ENCODE measurements at regions not wholly inside any gene's neighbourhood (a gene's known extent, or its start where the extent isn't known, plus 50 kb on each side); places are given as distances from the start of the nearest gene placed in this dataset.
"Not testable (repeated sequence)": the region's sequence is repeated elsewhere in the genome, so short reads cannot be mapped to it uniquely, and the experiment has no call there.

GRCh38 chr12:47360771-47361388 is 281.1 kb upstream of the AMIGO2 start:
- DNase-seq (ENCODE audit: low spot score): no peak
- in situ Hi-C loops (cut with HindIII; ENCODE audit: low sequenced_read_pairs): no loop called here

- in situ Hi-C loops (cut with HindIII; ENCODE audit: low sequenced_read_pairs): no loop called here
- no peak for DNase-seq (ENCODE audit: low spot score)
Observed at GRCh38 chr12:47360093-47360480, 280.3 kb upstream of the AMIGO2 start.

- DNase-seq (ENCODE audit: low spot score): no peak
- in situ Hi-C loops (cut with HindIII; ENCODE audit: low sequenced_read_pairs): no loop called here
Observed at GRCh38 chr12:47359310-47360092, 279.7 kb upstream of the AMIGO2 start.

GRCh38 chr12:47357006-47357405 is 277.2 kb upstream of the AMIGO2 start:
- in situ Hi-C loops (cut with HindIII; ENCODE audit: low sequenced_read_pairs); DNase-seq (ENCODE audit: low spot score): not testable (repeated sequence)

- in situ Hi-C loops (cut with HindIII; ENCODE audit: low sequenced_read_pairs): no loop called here
- no peak for DNase-seq (ENCODE audit: low spot score)
Observed at GRCh38 chr12:47356129-47356700, 276.5 kb upstream of the AMIGO2 start.

GRCh38 chr12:47353508-47353907 is 273.7 kb upstream of the AMIGO2 start:
- DNase-seq (ENCODE audit: low spot score): no peak
- in situ Hi-C loops (cut with HindIII; ENCODE audit: low sequenced_read_pairs): no loop called here

- no peak for DNase-seq (ENCODE audit: low spot score)
- in situ Hi-C loops (cut with HindIII; ENCODE audit: low sequenced_read_pairs): no loop called here
Observed at GRCh38 chr12:47352067-47352466, 272.3 kb upstream of the AMIGO2 start.

- DNase-seq (ENCODE audit: low spot score): no peak
- in situ Hi-C loops (cut with HindIII; ENCODE audit: low sequenced_read_pairs): no loop called here
Observed at GRCh38 chr12:47351526-47351925, 271.8 kb upstream of the AMIGO2 start.

- no peak for DNase-seq (ENCODE audit: low spot score)
- in situ Hi-C loops (cut with HindIII; ENCODE audit: low sequenced_read_pairs): no loop called here
Observed at GRCh38 chr12:47350062-47350408, 270.3 kb upstream of the AMIGO2 start.

- in situ Hi-C loops (cut with HindIII; ENCODE audit: low sequenced_read_pairs): no loop called here
- DNase-seq (ENCODE audit: low spot score): no peak
Observed at GRCh38 chr12:47349137-47350061, 269.6 kb upstream of the AMIGO2 start.

GRCh38 chr12:47348206-47348605 is 268.4 kb upstream of the AMIGO2 start:
- in situ Hi-C loops (cut with HindIII; ENCODE audit: low sequenced_read_pairs): no loop called here
- DNase-seq (ENCODE audit: low spot score): no peak

GRCh38 chr12:47346251-47347019 is 266.7 kb upstream of the AMIGO2 start:
- DNase-seq (ENCODE audit: low spot score): no peak
- in situ Hi-C loops (cut with HindIII; ENCODE audit: low sequenced_read_pairs): no loop called here

GRCh38 chr12:47343684-47344567 is 264.2 kb upstream of the AMIGO2 start:
- no peak for DNase-seq (ENCODE audit: low spot score)
- in situ Hi-C loops (cut with HindIII; ENCODE audit: low sequenced_read_pairs): no loop called here

GRCh38 chr12:47340411-47341015 is 260.8 kb upstream of the AMIGO2 start:
- no peak for DNase-seq (ENCODE audit: low spot score)
- in situ Hi-C loops (cut with HindIII; ENCODE audit: low sequenced_read_pairs): no loop called here

- in situ Hi-C loops (cut with HindIII; ENCODE audit: low sequenced_read_pairs): no loop called here
- no peak for DNase-seq (ENCODE audit: low spot score)
Observed at GRCh38 chr12:47337581-47337980, 257.8 kb upstream of the AMIGO2 start.

- in situ Hi-C loops (cut with HindIII; ENCODE audit: low sequenced_read_pairs); DNase-seq (ENCODE audit: low spot score): not testable (repeated sequence)
Observed at GRCh38 chr12:47333271-47333858, 253.6 kb upstream of the AMIGO2 start.

GRCh38 chr12:47328831-47329545 is 249.2 kb upstream of the AMIGO2 start:
- in situ Hi-C loops (cut with HindIII; ENCODE audit: low sequenced_read_pairs): no loop called here
- DNase-seq (ENCODE audit: low spot score): no peak
